ENCODE measurements at regions not wholly inside any gene's neighbourhood (a gene's known extent, or its start where the extent isn't known, plus 50 kb on each side); places are given as distances from the start of the nearest gene placed in this dataset.

DNA sequence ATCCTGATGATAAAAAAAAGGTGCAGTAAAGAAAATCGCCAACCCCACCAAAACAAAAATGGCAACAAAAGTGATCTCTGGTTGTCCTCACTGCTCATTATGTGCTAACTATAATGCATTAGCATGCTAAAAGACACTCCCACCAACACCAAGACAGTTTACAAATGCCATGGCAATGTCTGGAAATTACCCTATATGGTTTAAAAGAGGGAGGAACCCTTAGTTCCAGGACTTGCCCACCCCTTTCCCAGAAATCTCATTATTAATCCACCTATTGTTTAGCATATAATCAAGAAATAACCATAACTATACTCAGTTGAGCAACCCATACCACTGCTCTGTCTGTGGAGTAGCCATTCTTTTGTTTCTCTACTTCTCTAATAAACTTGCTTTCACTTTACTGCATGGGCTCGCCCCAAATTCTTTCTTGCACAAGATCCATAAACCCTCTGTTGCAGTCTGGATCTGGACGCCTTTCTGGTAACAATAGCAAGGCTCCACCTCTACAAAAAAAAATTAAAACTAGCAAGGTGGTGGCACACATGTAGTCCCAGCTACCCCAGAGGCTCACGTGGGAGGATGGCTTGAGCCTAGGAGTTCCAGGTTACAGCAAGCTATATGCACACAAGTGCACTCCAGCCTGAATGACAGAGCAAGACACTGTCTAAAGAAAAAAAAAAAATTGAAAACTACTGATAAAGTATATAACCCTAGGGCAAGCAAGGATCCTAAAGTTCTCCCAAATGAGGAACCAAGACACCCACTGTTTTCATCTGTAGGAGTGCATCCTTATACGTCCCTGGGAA lies 278.8 kb upstream of the JARID2 start:
- TF ChIP-seq, protein P1, sequence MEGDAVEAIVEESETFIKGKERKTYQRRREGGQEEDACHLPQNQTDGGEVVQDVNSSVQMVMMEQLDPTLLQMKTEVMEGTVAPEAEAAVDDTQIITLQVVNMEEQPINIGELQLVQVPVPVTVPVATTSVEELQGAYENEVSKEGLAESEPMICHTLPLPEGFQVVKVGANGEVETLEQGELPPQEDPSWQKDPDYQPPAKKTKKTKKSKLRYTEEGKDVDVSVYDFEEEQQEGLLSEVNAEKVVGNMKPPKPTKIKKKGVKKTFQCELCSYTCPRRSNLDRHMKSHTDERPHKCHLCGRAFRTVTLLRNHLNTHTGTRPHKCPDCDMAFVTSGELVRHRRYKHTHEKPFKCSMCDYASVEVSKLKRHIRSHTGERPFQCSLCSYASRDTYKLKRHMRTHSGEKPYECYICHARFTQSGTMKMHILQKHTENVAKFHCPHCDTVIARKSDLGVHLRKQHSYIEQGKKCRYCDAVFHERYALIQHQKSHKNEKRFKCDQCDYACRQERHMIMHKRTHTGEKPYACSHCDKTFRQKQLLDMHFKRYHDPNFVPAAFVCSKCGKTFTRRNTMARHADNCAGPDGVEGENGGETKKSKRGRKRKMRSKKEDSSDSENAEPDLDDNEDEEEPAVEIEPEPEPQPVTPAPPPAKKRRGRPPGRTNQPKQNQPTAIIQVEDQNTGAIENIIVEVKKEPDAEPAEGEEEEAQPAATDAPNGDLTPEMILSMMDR (IDR thresholded peaks at IDR 0.05) = no peak

- TF ChIP-seq, protein P1 (IDR thresholded peaks at IDR 0.05) = no peak
These were observed 277.7 kb upstream of the JARID2 start for GRCh38 chr6:14968056-14968637.

DNA sequence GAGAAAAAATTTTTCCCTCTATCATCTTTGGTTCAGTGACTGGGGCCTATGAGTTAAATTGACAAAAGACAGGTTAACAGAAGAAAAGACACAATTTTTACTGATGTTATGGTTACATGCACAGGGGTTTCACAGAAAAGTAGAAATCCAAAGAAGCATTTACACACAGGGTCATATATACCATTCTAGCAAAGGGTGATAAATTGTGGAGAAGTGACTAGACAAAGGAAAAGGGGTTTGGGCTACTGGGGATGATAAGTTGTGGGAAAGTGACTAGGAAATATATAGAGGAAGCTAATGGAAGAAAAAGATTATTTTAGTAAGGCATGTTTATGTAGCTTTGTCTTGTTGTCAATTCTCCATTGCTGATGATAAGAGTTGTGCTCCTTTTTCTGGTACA lies 276.7 kb upstream of the JARID2 start:
- TF ChIP-seq, protein P1 (IDR thresholded peaks at IDR 0.05) = no peak

DNA sequence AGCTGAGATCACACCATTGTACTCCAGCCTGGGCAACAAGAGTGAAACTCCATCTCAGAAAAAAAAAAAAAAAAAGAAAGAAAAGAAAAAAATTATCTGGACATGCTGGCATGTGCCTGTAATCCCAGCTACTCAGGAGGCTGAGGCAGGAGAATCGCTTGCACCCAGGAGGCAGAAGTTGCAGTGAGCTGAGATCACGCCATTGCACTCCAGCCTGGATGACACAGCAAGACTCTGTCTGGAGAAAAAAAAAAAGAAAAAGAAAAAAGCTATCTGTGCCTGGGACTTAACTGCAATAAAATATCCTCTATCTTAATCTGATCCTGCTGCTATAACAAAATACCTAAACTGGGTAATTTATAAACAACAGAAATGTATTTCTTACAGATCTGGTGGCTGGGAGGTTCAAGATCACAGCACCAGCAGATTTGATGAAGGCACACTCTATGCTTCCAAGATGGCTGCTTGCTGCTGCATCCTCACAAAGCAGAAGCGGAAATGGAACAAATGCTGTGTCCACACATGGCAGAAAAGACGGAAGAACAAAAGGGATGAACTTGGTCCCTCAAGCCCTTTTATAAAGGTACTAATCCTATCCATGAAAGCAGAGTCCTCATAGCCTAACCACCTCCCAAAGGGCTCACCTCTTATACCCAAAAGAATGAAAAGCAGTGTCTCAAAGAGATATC lies 273.3 kb upstream of the JARID2 start:
- TF ChIP-seq, protein P1 (IDR thresholded peaks at IDR 0.05) = no peak

- TF ChIP-seq, protein P1 (IDR thresholded peaks at IDR 0.05) = no peak
These were observed 271.5 kb upstream of the JARID2 start for GRCh38 chr6:14974372-14974771.

DNA sequence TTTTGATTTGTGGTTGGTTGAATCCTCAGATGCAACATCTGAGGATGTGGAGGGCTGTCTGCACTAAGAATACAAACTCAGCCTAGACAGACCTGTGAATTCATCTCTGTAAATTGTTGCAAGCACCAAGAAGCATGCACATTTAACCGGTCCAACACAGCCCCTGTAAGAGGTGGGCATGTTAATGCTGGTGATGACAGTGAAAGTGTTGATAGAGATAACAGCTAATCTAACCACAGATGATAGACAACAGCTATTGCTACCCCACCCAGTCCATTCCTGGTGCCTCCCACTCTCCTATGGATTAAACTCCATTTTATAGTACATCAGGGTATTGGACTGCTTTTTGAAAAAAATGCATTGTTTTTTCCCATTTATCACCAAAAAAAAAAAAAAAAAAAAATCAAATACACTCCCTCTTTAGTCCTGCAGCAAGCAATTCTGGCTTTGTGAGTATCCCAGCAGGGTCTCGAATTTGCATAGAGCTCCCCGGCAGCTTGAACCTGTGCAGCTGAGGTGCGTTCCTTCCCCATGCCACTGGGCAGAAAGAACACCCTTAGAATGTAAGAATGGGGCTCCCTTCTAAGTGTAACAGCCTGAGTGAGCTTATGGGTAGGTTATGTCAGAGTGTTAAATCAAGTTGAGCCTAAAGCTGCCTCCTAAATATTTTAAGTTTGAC lies 270.9 kb upstream of the JARID2 start:
- TF ChIP-seq, protein P1 (IDR thresholded peaks at IDR 0.05) = no peak

DNA sequence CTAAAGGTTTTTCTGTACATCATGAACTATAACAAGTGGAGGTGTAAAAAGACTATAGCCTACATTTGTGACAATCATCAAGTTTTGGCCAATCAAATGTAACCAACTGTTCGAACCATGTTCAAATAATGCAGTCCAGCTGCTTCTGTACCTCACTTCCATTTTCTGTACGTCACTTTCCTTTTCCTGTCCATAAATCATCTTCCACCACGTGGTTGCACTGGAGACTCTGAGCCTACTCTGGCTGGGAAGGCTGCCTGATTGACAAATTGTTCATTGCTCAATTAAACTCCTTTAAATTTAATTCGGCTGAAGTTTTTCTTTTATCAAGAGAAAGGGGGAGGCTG lies 270.4 kb upstream of the JARID2 start:
- TF ChIP-seq, protein P1 (IDR thresholded peaks at IDR 0.05) = no peak
